COR-L47 (cell line): ENCODE measurements at regions not wholly inside any gene's neighbourhood (a gene's known extent, or its start where the extent isn't known, plus 50 kb on each side); places are given as distances from the start of the nearest gene placed in this dataset.

Source experiments
- DNase-seq: peaks from one replicate; lab custom pipeline; 2025; lab: John Stamatoyannopoulos, UW

- DNase-seq: no peak
Observed at GRCh38 chr18:51649796-51650195, 452.3 kb upstream of the MEX3C start.

GRCh38 chr18:51651761-51652160 is 454.3 kb upstream of the MEX3C start:
- DNase-seq: no peak

GRCh38 chr18:51653507-51654213 is 456.2 kb upstream of the MEX3C start:
- no peak for DNase-seq

GRCh38 chr18:51654488-51655326 is 457.2 kb upstream of the MEX3C start:
- DNase-seq: peak; percentile 81

- no peak for DNase-seq
Observed at GRCh38 chr18:51655327-51655698, 457.8 kb upstream of the MEX3C start.

GRCh38 chr18:51656249-51656648 is 458.8 kb upstream of the MEX3C start:
- no peak for DNase-seq

- DNase-seq: no peak
Observed at GRCh38 chr18:51658436-51658835, 461.0 kb upstream of the MEX3C start.

- no peak for DNase-seq
Observed at GRCh38 chr18:51659781-51660180, 462.3 kb upstream of the MEX3C start.

GRCh38 chr18:51660188-51660715 is 462.8 kb upstream of the MEX3C start:
- no peak for DNase-seq

- no peak for DNase-seq
Observed at GRCh38 chr18:51664236-51664635, 466.8 kb upstream of the MEX3C start.

- DNase-seq: peak; percentile 92
Observed at GRCh38 chr18:51666763-51667191, 469.3 kb upstream of the MEX3C start.

- DNase-seq: peak; percentile 85
Observed at GRCh38 chr18:51668101-51668500, 470.6 kb upstream of the MEX3C start.

GRCh38 chr18:51668607-51669006 is 471.1 kb upstream of the MEX3C start:
- peak; percentile 21 for DNase-seq

GRCh38 chr18:51686590-51686989 is 489.1 kb upstream of the MEX3C start:
- no peak for DNase-seq

GRCh38 chr18:51687845-51688585 is 490.5 kb upstream of the MEX3C start:
- DNase-seq: no peak

- no peak for DNase-seq
Observed at GRCh38 chr18:51692612-51693011, 495.1 kb upstream of the MEX3C start.

- no peak for DNase-seq
Observed at GRCh38 chr18:51711298-51711889, 513.9 kb upstream of the MEX3C start.

GRCh38 chr18:51712821-51713220 is 515.3 kb upstream of the MEX3C start:
- no peak for DNase-seq

- no peak for DNase-seq
Observed at GRCh38 chr18:51716277-51716676, 518.8 kb upstream of the MEX3C start.

- DNase-seq: no peak
Observed at GRCh38 chr18:51721388-51721787, 523.9 kb upstream of the MEX3C start.

GRCh38 chr18:51721996-51722395 is 524.5 kb upstream of the MEX3C start:
- DNase-seq: no peak
